ENCODE measurements at regions not wholly inside any gene's neighbourhood (a gene's known extent, or its start where the extent isn't known, plus 50 kb on each side); places are given as distances from the start of the nearest gene placed in this dataset.

GRCh38 chr11:133714471-133715375 is 130.6 kb downstream of the SPATA19 start:
- TF ChIP-seq CTCF (IDR thresholded peaks at IDR 0.05; ENCODE audit: extremely low read depth, missing control alignments): no peak
- DNase-seq (ENCODE audit: low spot score): no peak

DNA sequence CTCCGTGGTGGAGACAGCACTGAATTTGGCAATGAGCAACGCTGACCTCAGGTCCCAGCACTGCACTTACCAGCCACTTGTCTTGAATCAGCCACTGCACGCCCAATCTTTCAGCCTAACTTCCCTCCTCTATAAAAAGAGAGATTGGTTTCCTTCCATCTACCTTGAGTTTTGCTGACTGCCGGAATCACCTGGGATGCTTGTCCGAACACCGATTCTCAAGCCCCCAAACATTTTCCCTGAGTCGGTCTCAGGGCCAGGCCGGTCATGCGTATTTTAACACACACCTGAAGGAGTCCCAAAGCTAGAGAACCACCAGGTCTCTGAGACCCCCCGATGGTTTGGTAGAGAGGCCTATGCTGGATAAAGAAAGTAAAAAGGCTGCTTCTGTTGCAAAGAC is 131.5 kb downstream of the SPATA19 start:
- no peak for DNase-seq (ENCODE audit: low spot score)
- TF ChIP-seq CTCF (IDR thresholded peaks at IDR 0.05; ENCODE audit: extremely low read depth, missing control alignments): no peak

GRCh38 chr11:133713406-133713805 is 131.9 kb downstream of the SPATA19 start:
- no peak for DNase-seq (ENCODE audit: low spot score)
- TF ChIP-seq CTCF (IDR thresholded peaks at IDR 0.05; ENCODE audit: extremely low read depth, missing control alignments): no peak

DNA sequence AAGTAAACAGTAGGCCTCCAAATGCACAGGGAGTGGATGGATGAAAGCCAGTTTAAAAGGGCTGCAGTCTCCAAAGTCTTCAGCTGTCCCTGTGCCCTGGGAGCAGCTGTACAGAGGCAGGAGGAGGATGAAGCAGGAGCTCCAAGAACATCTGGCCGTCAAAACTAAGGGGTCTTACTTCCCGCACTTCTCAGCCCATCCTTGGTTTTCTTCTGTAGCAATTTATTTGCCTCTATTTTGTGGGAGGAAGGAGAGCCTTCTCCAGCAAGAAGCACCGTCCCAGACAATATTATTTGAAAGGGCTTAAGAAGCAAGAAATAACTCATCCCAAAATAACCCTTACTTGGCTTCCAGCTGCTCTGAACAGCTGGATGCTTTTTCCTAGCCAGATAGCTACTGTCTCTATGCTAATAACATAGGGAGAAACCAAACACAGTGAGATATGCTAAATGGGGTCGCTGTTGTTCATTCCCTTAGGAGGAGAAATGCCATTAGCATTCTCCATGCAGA is 133.2 kb downstream of the SPATA19 start:
- no peak for DNase-seq (ENCODE audit: low spot score)

DNA sequence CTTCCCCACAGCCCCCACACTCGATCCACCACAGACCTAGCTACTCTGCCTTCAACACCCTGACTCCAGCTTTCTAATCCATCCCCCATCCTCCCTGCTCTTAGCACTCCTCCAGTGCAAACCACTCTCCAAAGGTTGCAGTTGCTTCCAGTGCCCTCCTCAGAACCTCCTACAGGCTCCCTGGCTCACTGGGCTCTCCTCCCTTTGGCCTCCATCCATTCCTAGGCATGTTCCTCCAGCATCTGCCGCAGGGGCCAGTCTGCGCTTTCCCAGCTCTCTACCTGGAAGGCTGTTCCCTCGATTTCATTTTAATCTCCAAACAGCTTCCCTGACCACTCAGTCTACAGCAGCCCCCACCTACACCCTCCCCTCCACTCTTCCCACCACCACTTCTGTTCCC is 133.8 kb downstream of the SPATA19 start:
- no peak for DNase-seq (ENCODE audit: low spot score)
- TF ChIP-seq CTCF (IDR thresholded peaks at IDR 0.05; ENCODE audit: extremely low read depth, missing control alignments): no peak

More for the DNA sequence above, 133.2 kb downstream of the SPATA19 start:
- TF ChIP-seq CTCF (IDR thresholded peaks at IDR 0.05; ENCODE audit: extremely low read depth, missing control alignments): no peak

- no peak for DNase-seq (ENCODE audit: low spot score)
- TF ChIP-seq CTCF (IDR thresholded peaks at IDR 0.05; ENCODE audit: extremely low read depth, missing control alignments): no peak
Measured at GRCh38 chr11:133710681-133711240, 134.6 kb downstream of the SPATA19 start.

DNA sequence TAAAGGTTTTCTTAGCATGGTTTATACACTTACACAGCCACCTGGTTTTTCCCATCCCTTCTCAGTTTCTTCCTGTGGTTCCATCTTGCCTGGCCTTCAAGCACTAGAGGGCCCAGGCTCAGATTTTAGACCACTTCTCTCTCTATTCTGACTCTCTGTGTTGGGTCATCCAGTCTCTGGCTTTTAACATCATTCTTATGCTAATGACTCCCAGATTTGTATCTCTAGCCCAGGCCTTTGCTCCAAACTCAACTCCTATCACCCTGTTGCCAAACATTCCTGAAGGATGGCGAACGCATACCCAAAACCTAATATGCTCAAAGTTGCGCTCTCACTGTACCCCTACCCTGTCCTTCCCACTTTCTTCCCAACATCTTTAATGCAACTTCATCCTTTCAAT is 135.1 kb downstream of the SPATA19 start:
- DNase-seq (ENCODE audit: low spot score): no peak
- TF ChIP-seq CTCF (IDR thresholded peaks at IDR 0.05; ENCODE audit: extremely low read depth, missing control alignments): no peak

Data from GM20000 (cell line).